ENCODE measurements at regions not wholly inside any gene's neighbourhood (a gene's known extent, or its start where the extent isn't known, plus 50 kb on each side); places are given as distances from the start of the nearest gene placed in this dataset.
"Not testable (repeated sequence)": the region's sequence is repeated elsewhere in the genome, so short reads cannot be mapped to it uniquely, and the experiment has no call there.

DNA sequence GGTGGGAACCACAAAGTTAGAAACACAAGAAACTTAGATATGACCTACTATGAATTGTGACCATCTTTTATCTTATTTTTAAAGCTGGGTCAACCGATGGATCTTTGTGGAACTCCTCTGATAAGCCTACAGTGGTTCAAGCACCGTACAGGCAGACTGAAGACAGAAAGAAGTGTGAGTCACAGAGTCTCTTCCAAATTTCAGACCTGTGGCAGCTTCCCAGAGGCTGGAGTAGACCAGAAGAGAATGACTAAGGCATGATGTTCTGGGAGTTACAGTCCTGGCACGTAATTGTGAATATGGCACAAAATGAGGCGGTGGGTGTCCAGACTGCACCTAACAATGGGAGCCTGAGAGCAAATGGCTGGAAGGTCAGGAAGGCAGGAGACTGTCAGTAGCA lies 70.0 kb downstream of the LMO4 start:
- no peak overlapping the region for H3K4me3 Mint-ChIP-seq
- no peaks in the 10 kb centered on the region for H3K4me1 Mint-ChIP-seq
- no peak for DNase-seq
- H3K36me3 Mint-ChIP-seq: peaks cover 9 to 32% (median 19%) of the 10 kb centered on the region in 3 donors
- no peak overlapping the region for H3K27ac Mint-ChIP-seq
- peaks cover 0 to 2% (median 0%) of the 10 kb centered on the region in 3 donors for H3K27me3 Mint-ChIP-seq (ENCODE audit: low read depth in 3 of 3)
- no peaks in the 10 kb centered on the region for H3K9me3 Mint-ChIP-seq

DNA sequence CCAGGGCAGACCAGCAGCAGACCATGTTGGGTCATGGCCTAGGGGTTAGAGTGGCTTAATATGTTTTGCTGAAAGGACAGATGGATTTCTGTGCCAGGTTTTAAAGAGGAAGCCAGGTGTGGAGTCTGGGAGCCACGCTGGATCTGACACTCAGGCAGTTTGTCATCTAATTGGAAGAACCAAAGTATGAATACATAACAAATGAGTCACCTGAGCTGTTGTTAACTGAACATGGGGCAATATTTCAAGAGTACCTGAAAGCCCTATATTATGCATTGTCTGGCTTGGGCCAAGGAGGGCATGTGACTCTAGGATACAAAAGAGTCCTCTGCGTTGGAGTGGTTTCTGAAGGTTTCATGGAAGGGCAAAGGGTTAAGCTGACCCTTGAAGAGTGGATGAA lies 70.6 kb downstream of the LMO4 start:
- no peak for DNase-seq
- Mint-ChIP-seq H3K27me3 (ENCODE audit: low read depth in 3 of 3) (peaks cover 0 to 2% (median 0%) of the 10 kb centered on the region in 3 donors), H3K4me3 (no peak overlapping the region), H3K36me3 (peaks cover 9 to 32% (median 19%) of the 10 kb centered on the region in 3 donors), H3K4me1 (no peaks in the 10 kb centered on the region), H3K27ac (no peak overlapping the region), H3K9me3 (no peaks in the 10 kb centered on the region)

DNA sequence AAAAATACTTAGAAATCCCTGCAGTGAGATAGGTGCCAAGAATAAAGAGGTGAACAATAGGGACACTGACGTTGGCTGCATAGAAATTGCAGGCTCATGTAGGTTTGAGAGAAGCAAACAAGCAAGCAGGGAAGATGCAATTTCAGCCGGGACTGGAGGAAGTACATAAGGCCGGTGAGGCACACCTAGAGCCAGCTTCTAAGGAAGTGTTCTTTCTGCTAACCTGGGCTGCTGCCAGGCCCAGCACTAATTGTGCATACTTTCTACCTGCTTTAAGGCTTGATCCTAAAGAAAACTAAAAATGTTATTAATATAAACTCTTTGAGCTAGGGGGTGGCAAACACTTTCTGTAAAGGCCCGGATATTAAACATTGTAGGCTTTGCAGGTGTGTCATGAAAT lies 71.0 kb downstream of the LMO4 start:
- Mint-ChIP-seq H3K27ac (no peak overlapping the region), H3K4me3 (no peak overlapping the region), H3K27me3 (ENCODE audit: low read depth in 3 of 3) (no peaks in the 10 kb centered on the region), H3K4me1 (no peaks in the 10 kb centered on the region), H3K9me3 (no peaks in the 10 kb centered on the region), H3K36me3 (peaks cover 9 to 32% (median 19%) of the 10 kb centered on the region in 3 donors)
- no peak for DNase-seq

- no peak overlapping the region for H3K27ac Mint-ChIP-seq
- no peaks in the 10 kb centered on the region for H3K9me3 Mint-ChIP-seq
- no peaks in the 10 kb centered on the region for H3K4me1 Mint-ChIP-seq
- peaks cover 9 to 36% (median 19%) of the 10 kb centered on the region in 3 donors for H3K36me3 Mint-ChIP-seq
- no peak for DNase-seq
- no peak overlapping the region for H3K4me3 Mint-ChIP-seq
- no peaks in the 10 kb centered on the region for H3K27me3 Mint-ChIP-seq (ENCODE audit: low read depth in 3 of 3)
Measured at GRCh38 chr1:87400813-87401212, 72.1 kb downstream of the LMO4 start.

GRCh38 chr1:87402241-87403002 lies 73.7 kb downstream of the LMO4 start:
- no peak for DNase-seq
- no peaks in the 10 kb centered on the region for H3K27me3 Mint-ChIP-seq (ENCODE audit: low read depth in 3 of 3)
- H3K4me1 Mint-ChIP-seq: peaks cover 0 to 6% of the 10 kb centered on the region in 2 donors
- H3K36me3 Mint-ChIP-seq: peaks cover 9 to 22% (median 11%) of the 10 kb centered on the region in 3 donors
- H3K4me3 Mint-ChIP-seq: no peak overlapping the region
- no peak overlapping the region for H3K27ac Mint-ChIP-seq
- H3K9me3 Mint-ChIP-seq: no peaks in the 10 kb centered on the region

DNA sequence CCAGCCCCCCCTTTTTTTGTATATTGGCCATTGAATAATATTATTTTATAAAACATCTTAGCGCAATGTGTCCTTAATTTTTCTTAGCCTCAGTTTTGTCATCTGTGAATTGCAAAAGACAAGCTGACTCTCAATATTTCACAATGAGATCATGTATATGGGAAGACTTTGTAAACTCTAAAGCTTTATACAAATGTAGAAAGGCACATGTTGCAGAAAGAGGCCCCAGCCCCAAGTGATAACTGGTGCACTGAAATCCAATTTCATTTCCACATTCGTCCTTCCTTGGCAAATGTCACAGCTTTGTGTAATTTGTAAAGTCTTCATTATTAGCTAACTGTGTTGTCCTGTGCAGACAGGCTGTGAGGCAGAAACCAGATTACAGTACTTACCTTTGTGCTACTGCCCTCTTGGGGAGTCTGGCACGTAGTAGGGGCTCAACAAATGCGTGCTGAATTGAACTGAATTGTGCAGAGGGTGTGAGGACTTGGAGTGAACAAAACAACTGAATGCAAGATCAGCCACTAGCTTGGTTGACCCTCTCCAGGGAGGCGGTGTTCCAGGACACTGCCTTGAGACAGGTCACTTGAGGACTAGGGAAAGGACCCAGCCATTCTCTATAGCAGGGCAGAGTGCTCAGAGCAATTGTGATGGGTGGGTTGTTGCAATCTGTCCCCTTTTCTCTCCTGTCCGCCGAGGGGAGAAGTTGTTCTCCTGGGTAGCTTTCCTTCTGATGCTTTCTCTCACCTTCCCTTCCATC lies 74.6 kb downstream of the LMO4 start:
- no peaks in the 10 kb centered on the region for H3K27me3 Mint-ChIP-seq (ENCODE audit: low read depth in 3 of 3)
- peaks cover 9 to 22% (median 11%) of the 10 kb centered on the region in 3 donors for H3K36me3 Mint-ChIP-seq
- H3K4me1 Mint-ChIP-seq: peaks cover 0 to 6% of the 10 kb centered on the region in 2 donors
- no peaks in the 10 kb centered on the region for H3K9me3 Mint-ChIP-seq
- H3K27ac Mint-ChIP-seq: no peak overlapping the region
- H3K4me3 Mint-ChIP-seq: no peak overlapping the region
- DNase-seq: no peak

GRCh38 chr1:87404296-87404695 lies 75.6 kb downstream of the LMO4 start:
- H3K4me3 Mint-ChIP-seq: no peak overlapping the region
- H3K36me3 Mint-ChIP-seq: peaks cover 2 to 13% (median 4%) of the 10 kb centered on the region in 3 donors
- peaks cover 0 to 6% of the 10 kb centered on the region in 2 donors for H3K4me1 Mint-ChIP-seq
- no peak for DNase-seq
- no peaks in the 10 kb centered on the region for H3K27me3 Mint-ChIP-seq (ENCODE audit: low read depth in 3 of 3)
- no peaks in the 10 kb centered on the region for H3K9me3 Mint-ChIP-seq
- no peak overlapping the region for H3K27ac Mint-ChIP-seq

- H3K9me3 Mint-ChIP-seq: no peaks in the 10 kb centered on the region
- no peak overlapping the region for H3K27ac Mint-ChIP-seq
- no peak overlapping the region for H3K4me3 Mint-ChIP-seq
- peaks cover 0 to 5% (median 0%) of the 10 kb centered on the region in 3 donors for H3K36me3 Mint-ChIP-seq
- no peak for DNase-seq
- no peaks in the 10 kb centered on the region for H3K27me3 Mint-ChIP-seq (ENCODE audit: low read depth in 3 of 3)
- H3K4me1 Mint-ChIP-seq: peaks cover 0 to 14% of the 10 kb centered on the region in 2 donors
Measured at GRCh38 chr1:87408665-87409248, 80.1 kb downstream of the LMO4 start.

DNA sequence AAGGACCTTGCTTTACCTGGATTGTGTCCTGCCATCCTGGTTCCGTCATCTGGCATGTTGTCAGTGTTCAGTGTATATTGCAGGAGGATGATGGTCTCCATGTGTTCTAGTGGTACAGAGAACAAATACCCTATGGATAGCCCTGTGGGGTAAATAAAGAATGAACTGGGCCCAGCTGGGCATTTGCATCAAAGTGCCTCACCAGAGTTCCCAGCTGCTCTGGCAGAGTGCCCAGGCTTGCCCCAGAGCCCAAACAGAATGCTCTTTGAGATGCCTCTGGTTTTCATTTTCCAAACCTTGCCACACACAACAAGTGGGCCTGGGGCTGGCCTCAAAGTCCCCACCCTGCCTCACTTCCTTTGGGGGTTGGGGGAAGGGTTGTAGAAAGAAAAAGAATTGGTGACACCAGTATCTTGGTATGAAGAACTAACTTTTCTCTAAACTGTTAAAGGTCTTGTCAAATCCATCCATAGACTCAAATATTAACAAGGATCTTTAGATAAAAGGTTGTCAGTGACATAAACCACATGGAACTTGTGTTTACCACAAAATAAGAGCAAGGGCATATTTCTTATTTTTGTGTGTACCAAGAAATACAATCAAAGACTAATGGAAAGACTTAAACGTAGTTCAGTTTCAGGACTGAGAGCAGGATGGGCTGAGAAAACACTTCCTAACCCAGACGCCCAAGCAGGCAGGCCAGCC lies 82.2 kb downstream of the LMO4 start:
- H3K27ac Mint-ChIP-seq: no peak overlapping the region

DNA sequence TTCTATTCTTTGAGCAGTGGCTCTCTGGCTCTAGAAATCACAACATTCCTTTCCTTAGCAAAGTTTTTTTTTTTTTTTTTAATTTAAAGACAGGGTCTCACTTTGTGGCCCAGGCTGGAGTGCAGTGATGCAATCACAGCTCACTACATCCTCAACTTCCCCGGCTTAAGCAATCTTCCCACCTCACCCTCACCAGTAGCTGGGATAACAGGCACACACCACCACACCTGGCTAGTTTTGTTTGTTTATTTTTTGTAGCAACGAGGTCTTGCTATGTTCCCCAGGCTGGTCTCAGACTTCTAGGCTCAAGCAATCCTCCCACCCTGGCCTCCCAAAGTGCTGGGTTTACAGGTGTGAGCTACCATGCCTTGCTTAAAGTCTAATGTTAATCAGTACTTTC lies 85.2 kb downstream of the LMO4 start:
- H3K27ac Mint-ChIP-seq; H3K9me3 Mint-ChIP-seq; H3K4me1 Mint-ChIP-seq; H3K36me3 Mint-ChIP-seq; H3K4me3 Mint-ChIP-seq; H3K27me3 Mint-ChIP-seq (ENCODE audit: low read depth in 3 of 3); DNase-seq: not testable (repeated sequence)

More for the DNA sequence above, 82.2 kb downstream of the LMO4 start:
- H3K9me3 Mint-ChIP-seq: no peaks in the 10 kb centered on the region
- H3K4me1 Mint-ChIP-seq: peaks cover 0 to 14% of the 10 kb centered on the region in 2 donors
- no peak overlapping the region for H3K4me3 Mint-ChIP-seq
- H3K36me3 Mint-ChIP-seq: peaks cover 0 to 4% (median 0%) of the 10 kb centered on the region in 3 donors
- H3K27me3 Mint-ChIP-seq (ENCODE audit: low read depth in 3 of 3): no peaks in the 10 kb centered on the region
- DNase-seq: no peak

DNA sequence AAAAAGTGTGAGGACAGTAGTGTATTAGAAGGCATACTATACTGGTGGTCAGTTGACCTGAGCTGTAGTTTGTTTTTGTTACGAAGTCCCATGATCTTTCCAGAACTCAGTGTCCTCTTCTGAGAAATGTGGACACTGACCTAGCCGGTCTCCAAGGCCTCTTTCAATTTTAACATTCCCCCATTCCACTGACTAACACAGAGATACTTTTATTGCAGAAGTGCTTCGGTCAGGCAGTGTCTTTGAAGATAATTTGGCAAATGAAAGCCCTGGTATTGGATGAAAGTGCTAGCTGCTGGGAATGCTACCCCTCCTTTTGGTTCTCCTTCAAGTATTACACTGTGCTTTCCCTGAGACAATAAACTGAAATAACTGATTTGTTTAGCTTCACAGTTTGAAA lies 89.4 kb downstream of the LMO4 start:
- no peak overlapping the region for H3K27ac Mint-ChIP-seq
- H3K9me3 Mint-ChIP-seq: no peaks in the 10 kb centered on the region
- peaks cover 0 to 6% (median 2%) of the 10 kb centered on the region in 3 donors for H3K27me3 Mint-ChIP-seq (ENCODE audit: low read depth in 3 of 3)
- H3K4me1 Mint-ChIP-seq: no peaks in the 10 kb centered on the region
- H3K4me3 Mint-ChIP-seq: no peak overlapping the region
- no peak for DNase-seq
- H3K36me3 Mint-ChIP-seq: peaks cover 0 to 7% (median 0%) of the 10 kb centered on the region in 3 donors

- Mint-ChIP-seq H3K4me3 (no peak overlapping the region), H3K9me3 (no peaks in the 10 kb centered on the region), H3K36me3 (peaks cover 0 to 3% (median 0%) of the 10 kb centered on the region in 3 donors), H3K27ac (peak overlapping the region in 1 of 6 donors; percentile 7), H3K27me3 (ENCODE audit: low read depth in 3 of 3) (peaks cover 0 to 6% (median 2%) of the 10 kb centered on the region in 3 donors), H3K4me1 (no peaks in the 10 kb centered on the region)
- DNase-seq: no peak
Measured at GRCh38 chr1:87421809-87422208, 93.1 kb downstream of the LMO4 start.

DNA sequence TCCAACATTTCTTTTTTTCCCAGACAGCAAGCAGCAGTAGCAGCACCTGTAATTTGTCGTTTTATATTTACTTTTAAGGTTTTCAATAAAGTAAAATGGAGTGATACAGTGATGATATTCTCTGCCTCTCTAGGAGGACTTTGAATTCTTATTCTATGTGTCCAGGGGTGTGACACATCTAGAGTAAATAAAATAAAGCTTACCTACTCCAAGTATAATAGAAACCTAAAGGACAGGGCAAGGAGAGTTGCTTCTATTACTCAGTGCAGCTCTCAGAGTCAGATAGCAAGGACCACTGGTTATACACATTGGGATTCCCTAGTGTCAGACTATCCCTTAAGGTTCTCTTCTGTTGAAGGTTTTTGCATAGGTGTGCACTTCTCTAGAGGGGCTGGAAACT lies 95.9 kb downstream of the LMO4 start:
- no peak for DNase-seq
- H3K27ac Mint-ChIP-seq: no peak overlapping the region
- no peak overlapping the region for H3K4me3 Mint-ChIP-seq
- no peaks in the 10 kb centered on the region for H3K4me1 Mint-ChIP-seq
- peaks cover 0 to 2% (median 2%) of the 10 kb centered on the region in 3 donors for H3K27me3 Mint-ChIP-seq (ENCODE audit: low read depth in 3 of 3)
- no peaks in the 10 kb centered on the region for H3K9me3 Mint-ChIP-seq
- H3K36me3 Mint-ChIP-seq: peaks cover 0 to 3% (median 0%) of the 10 kb centered on the region in 3 donors

Data from immature natural killer cell (primary cell).